ACC112 (cell line): ENCODE measurements at regions not wholly inside any gene's neighbourhood (a gene's known extent, or its start where the extent isn't known, plus 50 kb on each side); places are given as distances from the start of the nearest gene placed in this dataset.

Experiments
- H2AFZ ChIP-seq: fragments of 200-600 bp; sonication (generic); one replicate; pipeline ENCODE4 v1.6.0; 2017; ENCODE audit warnings: antibody characterized with exemption, low read length; ENCODE audit not compliant: unreplicated experiment
- H3K27ac ChIP-seq: fragments of 200-600 bp; sonication (generic); 2 replicates; pipeline ENCODE4 v1.5.1; 2014; ENCODE audit warnings: low read depth, mild to moderate bottlenecking, antibody characterized with exemption, low read length, moderate library complexity
- H3K27me3 ChIP-seq: fragments of 200-600 bp; sonication (generic); 2 replicates; pipeline ENCODE4 v1.6.1; 2014; ENCODE audit warnings: mild to moderate bottlenecking, antibody characterized with exemption, low read length, moderate library complexity, mixed read lengths; ENCODE audit not compliant: insufficient read depth
- H3K36me3 ChIP-seq: fragments of 200-600 bp; sonication (generic); 2 replicates; pipeline ENCODE4 v1.6.1; 2016; ENCODE audit warnings: mild to moderate bottlenecking, antibody characterized with exemption, low read length, moderate library complexity, mixed read lengths; ENCODE audit not compliant: insufficient read depth
- H3K4me1 ChIP-seq: fragments of 200-600 bp; sonication (generic); one replicate; pipeline ENCODE4 v1.6.1; 2016; ENCODE audit warnings: low read length, mixed read lengths; ENCODE audit not compliant: insufficient read depth, unreplicated experiment, control insufficient read depth
- H3K4me3 ChIP-seq: fragments of 200-600 bp; sonication (generic); 2 replicates; pipeline ENCODE4 v1.5.1; 2014; ENCODE audit warnings: mild to moderate bottlenecking, low read depth, low read length
- H3K79me2 ChIP-seq: fragments of 200-600 bp; sonication (generic); one replicate; pipeline ENCODE4 v1.6.0; 2016; ENCODE audit warnings: low read length; ENCODE audit not compliant: control insufficient read depth, unreplicated experiment, insufficient read depth

DNA sequence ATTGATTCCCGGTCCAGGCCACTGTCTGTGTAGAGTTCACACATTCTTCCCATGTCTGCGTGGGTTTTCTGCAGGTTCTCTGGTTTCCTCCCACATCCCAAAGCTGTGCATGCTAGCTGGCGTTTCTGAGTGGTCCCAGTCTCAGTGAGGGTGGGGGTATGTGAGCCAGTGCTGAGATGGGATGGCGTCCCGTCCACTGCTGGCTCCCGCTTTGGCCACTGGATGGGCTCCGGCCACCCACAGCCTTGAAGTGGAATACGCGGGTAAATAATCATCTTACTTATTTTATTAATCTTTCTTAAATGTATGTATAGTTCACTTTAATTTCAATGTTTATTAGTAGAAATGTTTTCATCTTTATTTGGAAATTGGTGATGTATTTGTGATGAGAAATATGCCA, 343.5 kb upstream of the MANEA start:
- Histone ChIP-seq H3K36me3 (no peaks in the 10 kb centered on the region), H3K27ac (no peak overlapping the region), H3K27me3 (no peaks in the 10 kb centered on the region; the same call in 1 of the 2 replicates), H3K4me3 (no peak overlapping the region), H2AFZ (no peak overlapping the region), H3K4me1 (peaks cover 5% of the 10 kb centered on the region), H3K79me2 (no peaks in the 10 kb centered on the region)

- H2AFZ ChIP-seq: no peak overlapping the region
- no peaks in the 10 kb centered on the region; the same call in 1 of the 2 replicates for H3K27me3 ChIP-seq
- no peaks in the 10 kb centered on the region for H3K36me3 ChIP-seq
- no peak overlapping the region for H3K27ac ChIP-seq
- no peaks in the 10 kb centered on the region for H3K79me2 ChIP-seq
- peaks cover 18% of the 10 kb centered on the region for H3K4me1 ChIP-seq
- no peak overlapping the region for H3K4me3 ChIP-seq
These were observed 336.8 kb upstream of the MANEA start for GRCh38 chr6:95240514-95240913.

DNA sequence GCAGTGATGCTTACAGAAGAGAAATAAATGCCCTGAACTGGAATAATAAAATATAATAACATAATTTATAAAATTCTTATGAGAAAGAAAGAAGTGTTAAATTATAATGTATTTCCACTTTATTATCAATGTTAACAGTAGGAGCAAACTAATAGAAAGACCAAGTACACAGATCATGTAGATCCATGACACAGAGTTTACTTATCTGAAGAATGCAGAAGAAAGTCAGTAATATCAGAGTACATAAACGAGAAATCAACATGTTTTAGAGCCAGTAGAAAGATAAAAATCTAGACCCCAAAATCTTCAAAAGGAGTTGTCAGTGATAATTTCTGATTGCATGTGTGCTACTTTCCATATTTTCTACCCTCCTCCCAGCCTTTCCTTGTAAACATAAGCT, 334.8 kb upstream of the MANEA start:
- Histone ChIP-seq H3K79me2 (no peaks in the 10 kb centered on the region), H3K27ac (no peak overlapping the region), H3K4me3 (no peak overlapping the region), H3K4me1 (peaks cover 18% of the 10 kb centered on the region), H2AFZ (no peak overlapping the region), H3K36me3 (no peaks in the 10 kb centered on the region), H3K27me3 (no peaks in the 10 kb centered on the region)

DNA sequence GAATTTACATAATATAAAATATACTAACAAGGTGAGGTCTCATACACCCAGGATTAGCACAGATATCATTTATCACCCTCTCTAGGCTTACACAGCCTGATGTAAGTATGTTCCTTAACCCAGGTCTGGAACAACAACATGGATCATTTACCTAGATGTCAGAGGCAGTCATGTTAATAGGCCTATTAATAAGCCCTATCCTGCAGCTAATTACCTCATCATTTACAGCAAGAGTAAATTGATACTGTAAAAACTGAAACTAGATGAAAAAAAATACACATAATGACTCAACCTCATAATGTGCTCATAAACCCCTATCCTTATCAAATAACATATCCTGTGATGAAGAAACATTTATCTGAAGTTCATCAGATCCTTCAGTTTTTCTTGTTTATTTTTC, 334.3 kb upstream of the MANEA start:
- H3K36me3 ChIP-seq: no peaks in the 10 kb centered on the region
- H3K79me2 ChIP-seq: no peaks in the 10 kb centered on the region
- H2AFZ ChIP-seq: no peak overlapping the region
- no peaks in the 10 kb centered on the region for H3K27me3 ChIP-seq
- H3K27ac ChIP-seq: no peak overlapping the region
- H3K4me3 ChIP-seq: no peak overlapping the region
- H3K4me1 ChIP-seq: peaks cover 18% of the 10 kb centered on the region

DNA sequence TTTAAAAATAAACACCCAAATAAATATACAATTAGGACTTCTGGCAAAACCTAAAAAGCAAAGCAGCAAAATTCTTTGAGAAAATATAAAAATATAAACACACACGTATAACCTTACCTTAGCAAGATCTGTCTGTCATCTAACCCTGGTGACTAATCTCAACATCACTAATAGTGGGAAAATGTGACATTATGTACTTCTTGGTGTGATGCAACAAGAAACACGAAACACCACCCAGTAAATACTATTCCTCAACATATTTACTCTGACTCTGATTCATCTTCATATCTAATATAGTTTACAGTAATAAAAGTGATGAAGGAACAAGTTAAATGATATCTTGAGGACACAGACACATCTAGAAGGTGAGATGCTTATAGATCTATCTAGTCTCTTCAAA, 332.6 kb upstream of the MANEA start:
- H3K27ac ChIP-seq: peak overlapping the region; percentile 12; the same call in 1 of the 2 replicates
- no peaks in the 10 kb centered on the region for H3K27me3 ChIP-seq
- H3K79me2 ChIP-seq: no peaks in the 10 kb centered on the region
- H3K4me1 ChIP-seq: peaks cover 34% of the 10 kb centered on the region
- H2AFZ ChIP-seq: no peak overlapping the region
- no peaks in the 10 kb centered on the region for H3K36me3 ChIP-seq
- no peak overlapping the region for H3K4me3 ChIP-seq

- H2AFZ ChIP-seq: peak overlapping the region; percentile 47
- peak overlapping the region; percentile 60 for H3K27ac ChIP-seq
- H3K4me1 ChIP-seq: peaks cover 29% of the 10 kb centered on the region
- no peaks in the 10 kb centered on the region for H3K36me3 ChIP-seq
- no peaks in the 10 kb centered on the region for H3K27me3 ChIP-seq
- no peak overlapping the region for H3K4me3 ChIP-seq
- no peaks in the 10 kb centered on the region for H3K79me2 ChIP-seq
These were observed 328.8 kb upstream of the MANEA start for GRCh38 chr6:95248499-95248898.

GRCh38 chr6:95249175-95249574, 328.2 kb upstream of the MANEA start:
- no peak overlapping the region for H3K4me3 ChIP-seq
- no peaks in the 10 kb centered on the region for H3K36me3 ChIP-seq
- H3K4me1 ChIP-seq: peaks cover 22% of the 10 kb centered on the region
- H3K27ac ChIP-seq: peak overlapping the region; percentile 60
- no peaks in the 10 kb centered on the region for H3K79me2 ChIP-seq
- H3K27me3 ChIP-seq: no peaks in the 10 kb centered on the region
- H2AFZ ChIP-seq: peak overlapping the region; percentile 45

- no peaks in the 10 kb centered on the region for H3K36me3 ChIP-seq
- peak overlapping the region; percentile 45 for H2AFZ ChIP-seq
- H3K79me2 ChIP-seq: no peaks in the 10 kb centered on the region
- no peaks in the 10 kb centered on the region for H3K27me3 ChIP-seq
- no peak overlapping the region for H3K4me3 ChIP-seq
- H3K27ac ChIP-seq: peak overlapping the region; percentile 60
- peaks cover 19% of the 10 kb centered on the region for H3K4me1 ChIP-seq
These were observed 327.7 kb upstream of the MANEA start for GRCh38 chr6:95249661-95250060.

DNA sequence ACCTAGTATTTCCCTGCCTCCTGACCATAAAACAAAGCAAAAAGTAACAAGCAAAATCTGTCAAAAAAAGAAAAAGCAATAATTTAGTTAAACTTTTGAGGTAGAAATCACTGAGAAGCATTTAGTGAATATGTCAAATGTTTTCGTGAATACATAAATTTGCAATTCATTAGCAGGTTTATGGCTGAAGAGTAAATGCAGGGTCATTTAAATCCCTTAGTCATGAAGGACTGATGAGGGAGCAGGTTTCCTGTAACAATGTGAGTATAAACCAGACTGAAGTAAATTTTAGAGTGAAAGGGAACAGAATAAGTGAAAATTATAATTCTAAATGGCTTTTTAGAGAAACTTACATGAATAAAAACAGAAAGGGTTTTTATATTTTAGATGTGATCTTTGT, 313.5 kb upstream of the MANEA start:
- H3K4me1 ChIP-seq: no peaks in the 10 kb centered on the region
- no peak overlapping the region for H3K4me3 ChIP-seq
- H2AFZ ChIP-seq: no peak overlapping the region
- H3K36me3 ChIP-seq: no peaks in the 10 kb centered on the region
- no peaks in the 10 kb centered on the region for H3K79me2 ChIP-seq
- H3K27me3 ChIP-seq: no peaks in the 10 kb centered on the region
- no peak overlapping the region for H3K27ac ChIP-seq

- H3K4me1 ChIP-seq: no peaks in the 10 kb centered on the region
- H3K27ac ChIP-seq: no peak overlapping the region
- no peaks in the 10 kb centered on the region for H3K79me2 ChIP-seq
These were observed 310.6 kb upstream of the MANEA start for GRCh38 chr6:95266537-95267258.

GRCh38 chr6:95274686-95275235, 302.6 kb upstream of the MANEA start:
- Histone ChIP-seq H2AFZ (no peak overlapping the region), H3K27ac (no peak overlapping the region), H3K36me3 (no peaks in the 10 kb centered on the region), H3K27me3 (no peaks in the 10 kb centered on the region), H3K79me2 (no peaks in the 10 kb centered on the region), H3K4me1 (no peaks in the 10 kb centered on the region), H3K4me3 (no peak overlapping the region)

More at GRCh38 chr6:95266537-95267258, 310.6 kb upstream of the MANEA start:
- H3K27me3 ChIP-seq: no peaks in the 10 kb centered on the region
- H3K4me3 ChIP-seq: no peak overlapping the region
- no peaks in the 10 kb centered on the region for H3K36me3 ChIP-seq
- no peak overlapping the region for H2AFZ ChIP-seq
